Psoas muscle (tissue), 7 donors: ENCODE measurements at regions not wholly inside any gene's neighbourhood (a gene's known extent, or its start where the extent isn't known, plus 50 kb on each side); places are given as distances from the start of the nearest gene placed in this dataset.

ENCODE experiments used
- ATAC-seq, 4 donors: fragments of 200-7000 bp; cut with Tn5 transposase; one replicate each; pipeline ENCODE4 v1.9.1; 2020; ENCODE audit warnings: moderate library complexity in 3 of 4, mild to moderate bottlenecking in 2 of 4
- DNase-seq, 2 donors: peaks; one replicate each; pipeline ENCODE4 v3.0.0-alpha.2; 2020
- H3K27ac ChIP-seq: fragments of 200-600 bp; one replicate; pipeline ENCODE4 v1.8.0; 2022
- H3K27me3 ChIP-seq, 3 donors: fragments of 200-600 bp in 1 of 3; one replicate each; pipeline versions ENCODE4 v1.6.1 to v1.8.0; 2013 to 2022; ENCODE audit warnings: low read length in 2 of 3, mild to moderate bottlenecking in 2 of 3, moderate library complexity in 1 of 3; ENCODE audit not compliant: insufficient read depth in 3 of 3
- H3K36me3 ChIP-seq, 2 donors: fragments of 200-600 bp in 1 of 2; one replicate each; pipeline versions ENCODE4 v1.6.1 to v1.8.0; 2013 to 2022; ENCODE audit warnings: low read depth in 1 of 2, mild to moderate bottlenecking in 1 of 2, moderate library complexity in 1 of 2; ENCODE audit not compliant: insufficient read depth in 1 of 2
- H3K4me1 ChIP-seq: fragments of 200-600 bp; one replicate; pipeline ENCODE4 v1.8.0; 2022
- H3K4me3 ChIP-seq: fragments of 200-600 bp; one replicate; pipeline ENCODE4 v1.8.0; 2022; ENCODE audit warnings: mild to moderate bottlenecking
- H3K9me3 ChIP-seq: fragments of 200-600 bp; one replicate; pipeline ENCODE4 v1.8.0; 2022
- CTCF ChIP-seq: fragments of 200-600 bp; IDR thresholded peaks from one replicate; pipeline ENCODE4 v1.8.0; 2022; ENCODE audit warnings: antibody characterized with exemption
- WGBS, 3 donors: extraction: QIAGEN DNeasy Blood & Tissue Kit; methylation state at CpG; one replicate each; pipeline versions ENCODE4 v1.1.6 to v1.1.7; 2013; 5-methylcytosine and 5-hydroxymethylcytosine counted together
- intact Hi-C, 2 donors: fragments of 100-400 bp; cut with DNase I; formaldehyde crosslinking; loops; one replicate each; pipeline versions ENCODE4 v1.11.0 to v1.14.2; 2022
- donor health status: healthy with polysubstance abuse.
- donor health status: DM: no; HTN: no; CAD: no; lungs with moderate emphysema.
- donor health status: Bipolar disorder and iron deficiency.
- donor health status: healthy.
- donor health status: DM: yes; HTN: yes; CAD: no.
- donor health status: DM: no; HTN: no; CAD: no.
- donor health status: DM: yes; HTN: yes; CAD: no.

GRCh38 chr7:17586711-17587110 is 288.3 kb downstream of the AHR start:
- H3K27ac ChIP-seq: no peak overlapping the region
- 62 to 79% (median 69%) methylated on average over 4 of the region's 4 CpGs for WGBS, 3 donors
- H3K4me1 ChIP-seq: no peaks in the 10 kb centered on the region
- no peak for ATAC-seq
- no peaks in the 10 kb centered on the region for H3K36me3 ChIP-seq
- no peak overlapping the region for H3K4me3 ChIP-seq
- TF ChIP-seq CTCF: no peak
- no peaks in the 10 kb centered on the region for H3K27me3 ChIP-seq
- H3K9me3 ChIP-seq: no peaks in the 10 kb centered on the region
- intact Hi-C loops: no loop called here
- DNase-seq: no peak

GRCh38 chr7:17588730-17589129 is 290.3 kb downstream of the AHR start:
- Histone ChIP-seq H3K4me3 (no peak overlapping the region), H3K36me3 (no peaks in the 10 kb centered on the region), H3K9me3 (no peaks in the 10 kb centered on the region), H3K27me3 (no peaks in the 10 kb centered on the region), H3K4me1 (no peaks in the 10 kb centered on the region), H3K27ac (no peak overlapping the region)
- intact Hi-C loops: no loop called here
- WGBS, 3 donors: 87 to 91% (median 88%) methylated on average over 1 of the region's 1 CpG
- DNase-seq: no peak
- no peak for ATAC-seq
- TF ChIP-seq CTCF: no peak

- no peaks in the 10 kb centered on the region for H3K36me3 ChIP-seq
- H3K4me1 ChIP-seq: no peaks in the 10 kb centered on the region
- DNase-seq (no peak), ATAC-seq (no peak)
- intact Hi-C loops: no loop called here
- H3K9me3 ChIP-seq: no peaks in the 10 kb centered on the region
- TF ChIP-seq CTCF: no peak
- 79 to 84% (median 80%) methylated on average over 6 of the region's 6 CpGs for WGBS, 3 donors
- no peak overlapping the region for H3K4me3 ChIP-seq
- no peaks in the 10 kb centered on the region for H3K27me3 ChIP-seq
- H3K27ac ChIP-seq: no peak overlapping the region
Measured at GRCh38 chr7:17589671-17590070, 291.2 kb downstream of the AHR start.

DNA sequence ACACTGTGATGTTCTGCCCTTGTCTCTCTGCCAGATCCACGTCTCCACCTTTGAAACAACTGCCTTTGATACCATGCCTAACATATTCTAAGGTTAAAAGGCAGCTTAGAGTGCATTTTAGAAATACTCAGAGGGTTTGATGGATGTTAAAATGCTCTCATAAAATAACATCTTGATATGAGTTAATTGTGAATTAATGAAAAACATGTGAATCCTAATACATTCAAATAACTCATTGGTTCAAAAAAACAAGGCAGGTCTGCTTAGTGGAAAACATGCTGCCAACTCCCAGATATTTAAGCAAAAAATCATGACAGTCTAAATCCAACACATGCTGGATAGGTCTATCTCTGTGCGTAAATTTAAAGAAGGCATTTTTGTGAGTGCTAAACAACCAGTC is 291.8 kb downstream of the AHR start:
- H3K27ac ChIP-seq: no peak overlapping the region
- intact Hi-C loops: no loop called here
- no peaks in the 10 kb centered on the region for H3K27me3 ChIP-seq
- TF ChIP-seq CTCF: no peak
- no peak for ATAC-seq
- no peaks in the 10 kb centered on the region for H3K9me3 ChIP-seq
- no peak overlapping the region for H3K4me3 ChIP-seq
- no peaks in the 10 kb centered on the region for H3K36me3 ChIP-seq
- DNase-seq: no peak
- 59 to 73% (median 68%) methylated on average over 2 of the region's 2 CpGs for WGBS, 3 donors
- H3K4me1 ChIP-seq: no peaks in the 10 kb centered on the region

DNA sequence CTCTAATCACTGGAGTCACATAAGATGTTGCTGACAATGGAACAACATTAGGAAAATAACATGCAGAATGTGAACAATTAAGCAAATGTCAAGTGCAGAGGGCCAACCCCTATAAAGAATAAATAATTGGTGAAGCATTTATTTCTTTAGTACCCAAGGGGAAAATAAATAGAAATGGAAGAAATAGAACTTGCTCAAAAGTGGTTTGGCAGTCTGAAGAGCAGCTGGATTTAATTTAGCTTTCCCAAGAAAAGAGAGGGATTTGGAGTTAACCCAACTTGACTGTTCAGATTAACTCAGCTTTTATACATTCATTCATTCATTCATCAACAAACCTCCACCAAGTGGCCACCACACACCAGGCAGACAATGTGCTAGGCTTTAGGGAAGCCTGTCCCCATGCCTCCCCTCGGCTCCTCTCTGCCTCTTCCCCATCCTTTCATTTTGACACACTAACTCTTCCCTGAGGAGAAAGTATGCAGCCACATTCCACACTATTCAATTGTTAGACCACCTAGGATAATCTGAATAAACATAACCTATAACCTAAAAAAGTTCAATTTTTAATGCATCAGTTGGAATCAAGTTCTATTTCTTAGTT is 295.5 kb downstream of the AHR start:
- Histone ChIP-seq H3K36me3 (no peaks in the 10 kb centered on the region), H3K9me3 (no peaks in the 10 kb centered on the region), H3K27ac (no peak overlapping the region), H3K27me3 (no peaks in the 10 kb centered on the region), H3K4me3 (no peak overlapping the region), H3K4me1 (no peaks in the 10 kb centered on the region)
- TF ChIP-seq CTCF: no peak
- 46 to 50% (median 46%) methylated on average over 1 of the region's 1 CpG for WGBS, 3 donors
- intact Hi-C loops: no loop called here
- no peak for DNase-seq
- ATAC-seq: no peak
